ENCODE measurements at regions not wholly inside any gene's neighbourhood (a gene's known extent, or its start where the extent isn't known, plus 50 kb on each side); places are given as distances from the start of the nearest gene placed in this dataset.

DNA sequence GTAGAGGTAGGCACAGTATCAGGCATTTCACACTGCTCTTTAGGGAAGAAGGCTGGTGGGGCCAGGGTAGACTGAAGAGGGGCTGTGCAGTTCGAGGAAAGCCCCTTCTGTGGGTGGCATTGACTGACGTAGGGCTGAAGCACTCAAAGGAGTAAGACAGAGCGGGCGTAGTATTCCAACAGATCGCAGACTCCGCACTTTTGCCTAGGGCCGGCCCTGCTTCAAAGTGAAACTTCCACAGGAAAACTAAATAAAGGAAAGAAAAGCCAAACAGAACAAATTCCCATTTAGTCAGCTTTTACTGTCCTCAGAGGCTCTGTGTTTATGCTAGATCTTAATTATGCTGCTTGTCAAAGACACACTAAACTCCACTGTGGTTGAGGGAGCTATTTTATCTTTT lies 493.0 kb upstream of the WWC1 start:
- Histone ChIP-seq H3K36me3 (replicated peaks; ENCODE audit: control insufficient read depth, insufficient read depth, low read length) (no peaks in the 10 kb centered on the region), H3K4me3 (ENCODE audit: insufficient read depth, low read depth, low read length) (no peak overlapping the region), H3K27me3 (ENCODE audit: control insufficient read depth, insufficient read depth, low read length) (no peaks in the 10 kb centered on the region)
- DNase-seq, result no peak

DNA sequence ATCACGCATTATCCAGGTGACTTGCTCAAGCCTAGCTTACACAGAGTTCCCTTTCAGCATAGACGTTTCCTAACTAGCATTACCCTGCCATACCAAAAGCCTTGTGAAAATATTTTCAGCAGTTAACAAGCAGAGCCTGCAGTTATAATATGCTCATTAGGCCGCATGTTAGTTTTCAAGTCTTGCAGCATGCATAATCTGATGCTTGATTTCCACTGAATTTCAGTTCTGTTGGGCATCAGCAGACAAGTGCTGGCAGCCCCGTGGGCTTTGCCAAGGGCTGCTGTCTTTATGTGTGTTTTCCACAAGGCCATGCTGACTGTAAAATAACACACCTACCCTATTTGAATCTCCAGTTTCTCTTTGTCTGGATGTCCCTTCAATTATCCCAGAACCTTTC lies 491.0 kb upstream of the WWC1 start:
- Histone ChIP-seq H3K27me3 (ENCODE audit: control insufficient read depth, insufficient read depth, low read length) (no peaks in the 10 kb centered on the region), H3K36me3 (replicated peaks; ENCODE audit: control insufficient read depth, insufficient read depth, low read length) (no peaks in the 10 kb centered on the region), H3K4me3 (ENCODE audit: insufficient read depth, low read depth, low read length) (no peak overlapping the region)
- DNase-seq, result no peak

DNA sequence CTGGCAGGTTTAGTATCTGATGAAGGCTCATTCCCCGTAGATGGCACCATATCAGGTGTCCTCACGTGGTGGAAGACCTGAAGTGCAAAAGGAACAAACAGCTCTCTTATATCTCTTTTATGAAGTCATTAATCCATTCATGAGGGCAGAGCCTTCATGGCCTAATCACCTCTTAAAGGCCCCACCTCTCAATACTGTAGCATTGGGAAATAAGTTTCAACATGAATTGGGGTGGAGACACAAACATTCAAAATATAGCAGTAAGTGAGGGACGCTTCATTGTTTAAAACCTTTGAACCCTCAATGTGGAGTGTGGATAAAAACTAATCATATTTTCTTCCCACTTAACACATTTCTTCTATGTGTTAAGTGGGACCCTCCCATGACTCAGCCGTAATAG lies 489.4 kb upstream of the WWC1 start:
- H3K36me3 ChIP-seq (replicated peaks; ENCODE audit: control insufficient read depth, insufficient read depth, low read length), result no peaks in the 10 kb centered on the region
- no peak for DNase-seq
- no peaks in the 10 kb centered on the region for H3K27me3 ChIP-seq (ENCODE audit: control insufficient read depth, insufficient read depth, low read length)
- no peak overlapping the region for H3K4me3 ChIP-seq (ENCODE audit: insufficient read depth, low read depth, low read length)

DNA sequence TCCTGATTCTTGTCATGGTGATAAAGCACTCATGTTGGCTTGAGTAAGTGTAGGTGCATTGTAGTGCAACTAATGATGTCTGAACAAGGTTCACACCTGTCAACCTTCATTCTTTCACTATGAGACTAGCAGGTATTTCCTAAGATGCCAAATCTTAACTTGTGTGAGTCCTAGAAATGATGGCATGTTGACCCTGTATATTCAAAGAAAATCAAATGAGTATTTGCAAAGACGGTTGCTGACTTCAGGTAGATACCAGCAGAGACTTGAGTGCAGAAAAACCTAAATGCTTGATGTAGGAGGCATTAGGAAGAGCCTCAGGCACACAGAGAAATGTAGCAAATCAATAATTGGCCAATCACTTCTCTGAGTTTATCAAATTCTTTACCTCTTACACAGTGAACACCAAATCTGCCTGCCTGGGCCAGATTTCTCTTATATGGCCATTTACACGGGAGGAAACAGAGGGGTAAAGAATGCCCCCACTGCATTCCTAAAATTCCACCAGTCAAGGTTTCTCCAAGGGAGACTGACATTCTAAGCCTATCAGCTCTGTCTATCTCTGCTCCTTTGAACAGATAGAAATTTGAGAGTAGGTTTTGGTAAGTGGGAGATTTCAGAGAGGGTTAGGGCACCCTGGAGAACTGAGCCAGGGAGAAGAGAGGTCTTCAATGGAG lies 488.6 kb upstream of the WWC1 start:
- Histone ChIP-seq H3K4me3 (ENCODE audit: insufficient read depth, low read depth, low read length) (no peak overlapping the region), H3K27me3 (ENCODE audit: control insufficient read depth, insufficient read depth, low read length) (no peaks in the 10 kb centered on the region), H3K36me3 (replicated peaks; ENCODE audit: control insufficient read depth, insufficient read depth, low read length) (no peaks in the 10 kb centered on the region)
- DNase-seq, result no peak

DNA sequence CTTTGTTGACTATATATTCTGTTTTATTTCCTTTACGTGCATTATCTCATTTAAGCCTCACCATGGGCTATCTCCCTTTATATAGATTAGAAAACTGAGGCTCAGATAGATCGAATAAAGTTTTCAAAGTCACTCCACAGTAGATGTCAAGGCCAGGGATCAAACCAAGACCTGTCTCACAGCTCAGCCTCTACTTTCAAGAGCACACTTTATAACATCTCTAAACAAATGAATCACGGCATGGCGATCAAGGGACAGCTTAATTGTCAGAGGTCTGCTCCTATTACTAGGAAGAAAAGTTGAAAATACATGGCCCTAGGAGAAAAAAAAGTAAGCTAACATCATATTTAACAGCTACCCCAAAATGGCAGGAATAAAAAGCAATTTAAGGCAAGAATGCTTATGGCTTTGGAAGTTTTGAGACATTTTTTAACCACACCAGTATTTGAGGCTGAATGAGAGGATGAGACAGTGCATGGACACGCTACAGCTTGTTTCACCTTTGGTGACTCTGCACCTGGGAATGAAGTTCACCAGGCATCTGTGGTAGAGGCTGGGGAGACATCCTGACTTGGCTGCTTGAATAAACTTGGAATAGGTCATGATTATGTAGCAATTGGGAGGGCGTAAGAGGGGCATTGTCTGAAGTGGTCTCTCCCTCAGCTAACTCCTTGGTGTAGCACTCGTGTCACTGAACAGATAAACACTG lies 486.8 kb upstream of the WWC1 start:
- Histone ChIP-seq H3K36me3 (replicated peaks; ENCODE audit: control insufficient read depth, insufficient read depth, low read length) (no peaks in the 10 kb centered on the region), H3K4me3 (ENCODE audit: insufficient read depth, low read depth, low read length) (no peak overlapping the region), H3K27me3 (ENCODE audit: control insufficient read depth, insufficient read depth, low read length) (no peaks in the 10 kb centered on the region)
- no peak for DNase-seq

DNA sequence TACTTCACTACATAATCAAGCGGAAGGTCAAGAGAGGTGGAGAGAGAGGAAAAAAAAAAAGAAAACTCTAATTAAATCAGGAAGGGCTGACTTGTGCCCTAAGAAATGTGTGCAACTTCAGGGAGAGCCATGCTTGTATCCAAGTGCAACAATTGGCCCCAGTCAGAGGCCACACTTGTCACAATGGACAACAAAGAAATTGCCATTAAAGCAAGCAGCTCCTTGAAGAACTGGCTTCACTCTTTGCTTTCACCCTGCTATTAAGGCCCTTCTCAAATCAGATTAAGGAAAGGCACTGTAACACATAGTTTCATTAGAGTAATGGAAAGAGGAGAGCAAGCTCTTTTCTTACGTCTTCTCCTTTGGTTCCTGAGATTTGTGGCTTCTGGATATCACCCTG lies 480.9 kb upstream of the WWC1 start:
- Histone ChIP-seq H3K4me3 (ENCODE audit: insufficient read depth, low read depth, low read length) (no peak overlapping the region), H3K27me3 (ENCODE audit: control insufficient read depth, insufficient read depth, low read length) (no peaks in the 10 kb centered on the region), H3K36me3 (replicated peaks; ENCODE audit: control insufficient read depth, insufficient read depth, low read length) (no peaks in the 10 kb centered on the region)
- no peak for DNase-seq

DNA sequence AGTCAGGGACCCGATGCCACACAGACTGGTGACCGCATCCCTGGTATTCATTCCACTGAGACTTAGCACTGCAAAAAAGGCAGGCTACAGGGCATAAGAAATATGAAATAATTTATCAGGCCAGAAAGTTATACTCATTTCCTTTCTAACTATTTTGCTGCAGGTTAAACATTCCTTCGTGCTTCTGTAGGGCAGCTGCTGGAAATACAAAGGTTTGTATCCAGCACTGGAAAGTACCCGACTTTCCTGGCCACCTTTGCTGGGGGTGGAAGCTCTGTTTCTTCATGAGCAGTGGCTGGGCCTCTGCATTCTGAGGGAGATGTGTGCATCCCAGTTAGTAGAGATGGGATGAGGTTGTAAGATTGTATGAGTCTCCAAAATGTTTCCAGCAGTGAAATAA lies 478.6 kb upstream of the WWC1 start:
- no peak for DNase-seq
- H3K27me3 ChIP-seq (ENCODE audit: control insufficient read depth, insufficient read depth, low read length), result no peaks in the 10 kb centered on the region
- no peak overlapping the region for H3K4me3 ChIP-seq (ENCODE audit: insufficient read depth, low read depth, low read length)
- no peaks in the 10 kb centered on the region for H3K36me3 ChIP-seq (replicated peaks; ENCODE audit: control insufficient read depth, insufficient read depth, low read length)

DNA sequence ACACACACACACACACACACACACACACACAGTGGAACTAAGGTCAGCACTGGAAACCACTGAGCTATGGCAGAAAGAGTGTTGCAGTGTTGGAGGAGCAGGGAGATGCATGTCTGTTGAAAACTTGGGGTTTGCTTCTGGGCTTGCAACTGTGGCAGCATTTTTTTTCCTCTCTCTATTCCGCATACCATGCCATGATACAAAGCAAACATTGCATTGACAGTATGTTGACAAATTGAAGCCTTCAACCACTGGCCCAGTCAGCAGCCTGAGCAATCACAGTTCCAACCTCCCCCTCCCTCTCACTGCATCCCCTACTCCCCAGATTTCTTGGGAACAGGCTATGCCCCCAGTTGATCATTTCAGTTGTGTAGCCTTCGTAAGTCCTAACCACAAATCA lies 478.1 kb upstream of the WWC1 start:
- H3K36me3 ChIP-seq (replicated peaks; ENCODE audit: control insufficient read depth, insufficient read depth, low read length), result no peaks in the 10 kb centered on the region
- H3K27me3 ChIP-seq (ENCODE audit: control insufficient read depth, insufficient read depth, low read length), result no peaks in the 10 kb centered on the region
- no peak for DNase-seq
- H3K4me3 ChIP-seq (ENCODE audit: insufficient read depth, low read depth, low read length), result no peak overlapping the region

DNA sequence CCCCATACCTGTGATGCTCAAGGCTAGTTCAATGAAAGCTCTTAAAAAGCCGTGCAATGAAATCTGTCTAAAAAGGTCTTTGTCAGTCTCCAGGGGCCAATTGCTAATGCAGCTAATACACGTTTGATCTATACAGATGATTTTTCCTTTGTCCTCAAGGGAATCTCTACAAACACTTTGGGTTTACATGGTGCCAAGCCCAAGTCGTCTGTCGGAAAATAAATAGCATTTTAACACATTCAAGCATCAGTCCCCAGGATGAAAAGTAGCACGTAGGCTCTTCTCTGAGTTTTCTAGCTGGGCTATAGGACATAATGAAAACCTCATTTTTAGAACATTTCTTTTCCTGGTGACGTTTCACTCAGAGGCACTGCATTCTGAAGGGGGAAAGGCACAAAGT lies 477.4 kb upstream of the WWC1 start:
- no peaks in the 10 kb centered on the region for H3K27me3 ChIP-seq (ENCODE audit: control insufficient read depth, insufficient read depth, low read length)
- H3K36me3 ChIP-seq (replicated peaks; ENCODE audit: control insufficient read depth, insufficient read depth, low read length), result no peaks in the 10 kb centered on the region
- DNase-seq, result no peak
- no peak overlapping the region for H3K4me3 ChIP-seq (ENCODE audit: insufficient read depth, low read depth, low read length)

DNA sequence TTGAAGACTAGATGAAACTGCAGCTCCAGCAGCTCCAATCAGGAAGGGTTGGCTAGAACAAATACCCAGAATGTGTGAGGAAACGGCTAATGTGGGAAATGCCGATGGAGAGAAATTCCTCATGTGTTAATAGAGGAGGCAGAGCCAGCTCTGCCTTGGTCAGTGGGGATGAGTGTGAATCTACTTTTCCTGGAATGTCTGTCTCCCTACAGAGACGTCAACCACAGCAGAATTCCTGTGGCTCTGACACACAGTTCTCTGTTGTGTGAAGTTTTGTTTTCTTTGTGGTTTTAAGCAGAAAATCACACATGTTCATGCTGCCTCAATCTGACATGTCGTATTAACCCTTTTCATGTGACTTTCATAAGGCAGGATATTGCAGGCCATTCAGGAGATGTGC lies 476.6 kb upstream of the WWC1 start:
- Histone ChIP-seq H3K36me3 (replicated peaks; ENCODE audit: control insufficient read depth, insufficient read depth, low read length) (no peaks in the 10 kb centered on the region), H3K27me3 (ENCODE audit: control insufficient read depth, insufficient read depth, low read length) (no peaks in the 10 kb centered on the region), H3K4me3 (ENCODE audit: insufficient read depth, low read depth, low read length) (no peak overlapping the region)
- DNase-seq, result no peak

DNA sequence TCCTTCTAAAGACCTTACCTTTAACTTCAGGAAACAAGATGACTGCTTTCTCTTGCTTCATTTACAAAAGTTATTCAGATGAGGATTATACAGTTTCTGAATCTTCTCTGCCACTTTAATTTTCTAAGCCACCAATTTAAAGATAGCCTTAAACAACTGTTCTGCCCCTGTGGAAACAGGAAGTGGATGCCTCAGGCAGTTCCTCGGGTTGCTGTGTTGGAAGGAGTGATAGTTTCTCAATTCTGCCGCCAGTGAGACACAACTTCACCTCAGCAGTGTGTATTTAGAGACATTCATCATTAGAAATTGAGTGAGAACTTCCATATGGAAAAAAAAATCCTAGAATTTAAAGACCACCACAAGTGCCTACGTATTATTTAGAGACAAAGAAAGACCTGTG lies 475.1 kb upstream of the WWC1 start:
- no peaks in the 10 kb centered on the region for H3K27me3 ChIP-seq (ENCODE audit: control insufficient read depth, insufficient read depth, low read length)
- H3K4me3 ChIP-seq (ENCODE audit: insufficient read depth, low read depth, low read length), result no peak overlapping the region
- no peak for DNase-seq
- no peaks in the 10 kb centered on the region for H3K36me3 ChIP-seq (replicated peaks; ENCODE audit: control insufficient read depth, insufficient read depth, low read length)

DNA sequence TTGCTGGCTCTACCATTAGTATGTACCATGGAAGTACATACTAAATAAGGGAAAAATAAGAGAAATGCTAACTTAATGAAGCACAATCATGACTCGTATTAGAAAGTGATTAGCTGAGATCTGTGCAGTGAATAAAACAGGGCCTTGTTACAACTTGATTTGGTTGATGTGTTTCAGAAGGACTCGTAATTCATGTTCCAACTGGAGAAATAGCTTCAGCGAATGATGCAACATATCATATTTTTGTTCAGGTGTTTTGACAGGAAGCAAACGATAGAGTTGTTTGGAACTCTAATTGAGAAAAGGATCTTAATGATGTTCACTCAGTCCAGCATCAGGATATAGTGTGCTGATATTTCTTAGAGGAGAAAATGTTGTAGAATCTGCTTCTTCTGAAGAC lies 474.6 kb upstream of the WWC1 start:
- Histone ChIP-seq H3K27me3 (ENCODE audit: control insufficient read depth, insufficient read depth, low read length) (no peaks in the 10 kb centered on the region), H3K36me3 (replicated peaks; ENCODE audit: control insufficient read depth, insufficient read depth, low read length) (no peaks in the 10 kb centered on the region), H3K4me3 (ENCODE audit: insufficient read depth, low read depth, low read length) (no peak overlapping the region)
- no peak for DNase-seq

DNA sequence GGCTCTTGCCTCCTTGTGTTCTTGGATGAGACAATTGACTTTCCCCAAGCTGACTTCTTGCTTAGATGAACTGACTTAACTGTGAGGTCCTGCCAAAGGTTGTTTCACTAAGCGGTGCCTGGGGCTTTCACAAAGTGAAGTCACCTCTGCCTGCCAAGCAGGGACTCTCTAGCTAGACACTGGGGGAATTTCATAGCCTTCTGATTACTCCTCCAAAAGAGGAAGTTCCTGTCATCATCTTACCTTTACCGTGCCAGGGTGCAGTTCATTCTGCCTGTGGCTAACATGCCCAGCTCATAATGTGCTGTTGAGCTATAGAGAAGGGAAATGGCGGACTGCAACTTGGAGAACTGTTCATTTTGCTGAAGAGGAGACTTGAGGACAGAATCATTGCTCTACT lies 472.0 kb upstream of the WWC1 start:
- DNase-seq, result no peak
- H3K36me3 ChIP-seq (replicated peaks; ENCODE audit: control insufficient read depth, insufficient read depth, low read length), result no peaks in the 10 kb centered on the region
- no peak overlapping the region for H3K4me3 ChIP-seq (ENCODE audit: insufficient read depth, low read depth, low read length)
- H3K27me3 ChIP-seq (ENCODE audit: control insufficient read depth, insufficient read depth, low read length), result no peaks in the 10 kb centered on the region

DNA sequence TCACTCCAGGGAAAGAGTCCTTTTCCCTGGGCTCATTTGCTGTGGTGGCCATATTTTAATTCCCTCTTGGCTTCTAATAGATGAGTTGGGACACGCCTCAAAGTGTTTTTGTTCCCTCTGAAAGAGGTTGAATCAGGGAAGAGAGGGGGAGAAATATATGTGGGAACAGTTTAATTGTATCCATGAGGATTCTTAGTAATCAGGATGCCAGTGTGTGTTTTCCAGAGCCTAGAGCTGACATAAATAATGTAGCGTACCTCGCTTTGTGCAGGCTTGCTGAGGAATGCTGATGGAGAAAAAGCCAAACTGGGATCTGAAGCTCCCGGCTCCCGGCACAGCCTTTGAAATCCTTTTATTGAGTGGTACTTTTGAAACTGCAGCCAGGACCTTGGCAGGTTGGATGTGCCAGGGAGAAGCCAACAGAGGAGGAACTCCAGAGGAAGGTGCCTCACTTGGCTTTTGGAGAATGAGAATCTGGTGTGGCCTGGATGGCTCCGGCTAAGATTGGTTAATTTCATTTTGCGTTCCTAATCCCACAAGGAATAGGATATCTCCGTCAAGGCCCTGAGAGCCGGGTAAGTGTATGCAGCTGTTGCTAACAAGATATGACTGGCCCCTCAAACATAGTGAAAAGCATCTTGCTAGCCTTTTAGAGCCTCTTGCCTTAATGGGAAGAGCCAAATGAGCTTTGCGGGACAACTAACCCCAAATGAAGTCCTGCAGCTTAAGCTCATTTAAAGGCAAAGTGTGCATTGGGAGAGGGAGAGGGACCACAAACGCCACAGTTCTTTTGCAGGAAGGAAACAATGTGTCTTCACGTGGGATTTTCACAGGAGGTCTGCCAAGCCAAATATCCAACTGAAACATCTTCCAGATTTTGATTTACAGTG lies 471.1 kb upstream of the WWC1 start:
- Histone ChIP-seq H3K36me3 (replicated peaks; ENCODE audit: control insufficient read depth, insufficient read depth, low read length) (no peaks in the 10 kb centered on the region), H3K4me3 (ENCODE audit: insufficient read depth, low read depth, low read length) (no peak overlapping the region), H3K27me3 (ENCODE audit: control insufficient read depth, insufficient read depth, low read length) (no peaks in the 10 kb centered on the region)
- DNase-seq, result no peak

DNA sequence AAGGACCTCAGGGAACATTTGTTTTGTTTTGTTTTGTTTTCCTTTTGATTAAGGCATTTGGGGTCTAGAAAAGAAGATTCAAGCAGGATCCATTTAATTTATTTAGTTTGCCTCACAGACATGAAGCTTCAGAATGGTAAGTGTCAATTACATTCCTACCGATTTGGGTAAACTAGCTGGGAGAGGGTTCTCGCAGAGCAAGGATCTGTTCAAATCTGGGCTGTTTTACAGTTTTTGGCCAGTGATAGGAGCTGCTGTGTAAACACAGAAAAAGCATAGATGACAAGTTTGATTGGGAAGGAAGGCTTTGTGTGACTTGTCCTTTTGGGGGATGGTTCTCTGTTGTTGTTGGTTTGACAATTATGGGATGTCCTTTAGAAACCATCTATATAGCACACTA lies 470.3 kb upstream of the WWC1 start:
- Histone ChIP-seq H3K36me3 (replicated peaks; ENCODE audit: control insufficient read depth, insufficient read depth, low read length) (no peaks in the 10 kb centered on the region), H3K27me3 (ENCODE audit: control insufficient read depth, insufficient read depth, low read length) (no peaks in the 10 kb centered on the region), H3K4me3 (ENCODE audit: insufficient read depth, low read depth, low read length) (no peak overlapping the region)
- DNase-seq, result no peak
